NCI-H187 treated with DMSO at 0.1 percent for 48 hours (cell line): ENCODE measurements at regions not wholly inside any gene's neighbourhood (a gene's known extent, or its start where the extent isn't known, plus 50 kb on each side); places are given as distances from the start of the nearest gene placed in this dataset.

Source experiments
- DNase-seq: peaks from one replicate; lab custom pipeline; 2025; lab: John Stamatoyannopoulos, UW

GRCh38 chr5:18967637-18968036 is 1020.4 kb downstream of the CDH18 start:
- DNase-seq = no peak

- no peak for DNase-seq
Measured at GRCh38 chr5:18968966-18969365, 1019.0 kb downstream of the CDH18 start.

- no peak for DNase-seq
Measured at GRCh38 chr5:18970000-18970399, 1018.0 kb downstream of the CDH18 start.

GRCh38 chr5:18972177-18972576 is 1015.8 kb downstream of the CDH18 start:
- no peak for DNase-seq

GRCh38 chr5:18975624-18976023 is 1012.4 kb downstream of the CDH18 start:
- no peak for DNase-seq

- DNase-seq = no peak
Measured at GRCh38 chr5:18977880-18978279, 1010.1 kb downstream of the CDH18 start.

- DNase-seq = no peak
Measured at GRCh38 chr5:18984559-18985080, 1003.4 kb downstream of the CDH18 start.

GRCh38 chr5:18985171-18985758 is 1002.7 kb downstream of the CDH18 start:
- no peak for DNase-seq

GRCh38 chr5:18987101-18987500 is 1000.9 kb downstream of the CDH18 start:
- DNase-seq = no peak

- DNase-seq = no peak
Measured at GRCh38 chr5:18990852-18991251, 997.1 kb downstream of the CDH18 start.

- DNase-seq = no peak
Measured at GRCh38 chr5:18992264-18992663, 995.7 kb downstream of the CDH18 start.

GRCh38 chr5:18999478-18999877 is 988.5 kb downstream of the CDH18 start:
- no peak for DNase-seq

- DNase-seq = no peak
Measured at GRCh38 chr5:19001054-19001453, 986.9 kb downstream of the CDH18 start.

- DNase-seq = no peak
Measured at GRCh38 chr5:19001539-19001938, 986.5 kb downstream of the CDH18 start.

- no peak for DNase-seq
Measured at GRCh38 chr5:19002111-19002510, 985.9 kb downstream of the CDH18 start.

- no peak for DNase-seq
Measured at GRCh38 chr5:19018822-19019221, 969.2 kb downstream of the CDH18 start.

- no peak for DNase-seq
Measured at GRCh38 chr5:19031491-19031890, 956.5 kb downstream of the CDH18 start.

- DNase-seq = no peak
Measured at GRCh38 chr5:19035816-19036215, 952.2 kb downstream of the CDH18 start.

GRCh38 chr5:19042106-19042505 is 945.9 kb downstream of the CDH18 start:
- no peak for DNase-seq

- DNase-seq = no peak
Measured at GRCh38 chr5:19044311-19044710, 943.7 kb downstream of the CDH18 start.

- no peak for DNase-seq
Measured at GRCh38 chr5:19044931-19045695, 942.9 kb downstream of the CDH18 start.

- DNase-seq = no peak
Measured at GRCh38 chr5:19047277-19047676, 940.7 kb downstream of the CDH18 start.

GRCh38 chr5:19048726-19049125 is 939.3 kb downstream of the CDH18 start:
- no peak for DNase-seq

GRCh38 chr5:19058216-19058615 is 929.8 kb downstream of the CDH18 start:
- no peak for DNase-seq
